HepG2 (cell line): ENCODE measurements at regions not wholly inside any gene's neighbourhood (a gene's known extent, or its start where the extent isn't known, plus 50 kb on each side); places are given as distances from the start of the nearest gene placed in this dataset.

Experiments
- ATAC-seq: fragments of 200-7000 bp; cut with Tn5 transposase; 3 replicates; pipeline ENCODE4 v1.9.1; 2020; ENCODE audit warnings: mild to moderate bottlenecking, moderate library complexity
- BruUV-seq: library from RNA; stranded (reverse); fragments of 400-500 nt; replicated peaks from 2 replicates; lab custom pipeline; 2021; lab: Mats Ljungman, UMichigan
- CTCF ChIA-PET: fragments of 300-600 bp; formaldehyde crosslinking; extraction: SDS; loops from one replicate; lab custom pipeline; 2021; ENCODE audit warnings: low total read pairs, inconsistent platforms, low intra/inter-chr PET ratio; lab: Yijun Ruan, JAX
- POLR2A ChIA-PET: fragments of 350-600 bp; sonication (Branson Sonifier 250); formaldehyde crosslinking; loops from one replicate; lab custom pipeline; 2020; ENCODE audit warnings: antibody characterized with exemption, inconsistent platforms; lab: Yijun Ruan, JAX
- DNase-seq: peaks from one replicate; pipeline ENCODE4 v3.0.0-alpha.2; 2015; ENCODE audit warnings: low spot score
- FAIRE-seq: peaks from 3 replicates; lab custom pipeline; 2011; peaks lifted over from hg19 to GRCh38; lab: Jason Lieb, UNC
- H2AFZ ChIP-seq: one replicate; pipeline ENCODE4 v1.6.1; 2011; ENCODE audit warnings: low read length, inconsistent platforms
- H3K27ac ChIP-seq: fragments of 300-600 bp; 3 replicates; pipeline ENCODE4 v1.8.0; 2011; ENCODE audit warnings: mixed run types, mild to moderate bottlenecking, mixed read lengths, low read length, inconsistent platforms; ENCODE audit not compliant: insufficient read depth; ENCODE audit errors: extremely low read length
- H3K27me3 ChIP-seq, 2 experiments: fragments of 200-600 bp in 1 of 2; 2 replicates in 1 of 2; 3 replicates in 1 of 2; pipeline versions ENCODE4 v1.6.0 to v1.8.0; 2011; ENCODE audit warnings: low read length in 2 of 2, mild to moderate bottlenecking in 2 of 2, moderate library complexity in 2 of 2, inconsistent platforms in 1 of 2; ENCODE audit not compliant: insufficient read depth in 2 of 2, control insufficient read depth in 1 of 2
- H3K36me3 ChIP-seq, 2 experiments: fragments of 200-600 bp in 1 of 2; replicated peaks in 1 of 2; 2 replicates in 1 of 2; 3 replicates in 1 of 2; pipeline versions ENCODE4 v1.5.1 to v1.8.0; 2011; ENCODE audit warnings: low read length in 2 of 2, inconsistent platforms in 1 of 2; ENCODE audit not compliant: insufficient read depth in 2 of 2, control insufficient read depth in 1 of 2
- H3K4me1 ChIP-seq: 2 replicates; pipeline ENCODE4 v1.5.1; 2012; ENCODE audit warnings: low read length, inconsistent platforms; ENCODE audit not compliant: insufficient read depth
- H3K4me2 ChIP-seq: 2 replicates; pipeline ENCODE4 v1.6.0; 2011; ENCODE audit warnings: low read depth, low read length, inconsistent platforms
- H3K4me3 ChIP-seq, 3 experiments: fragments of 200-600 bp in 1 of 3; sonication (generic), shearing (Covaris generic) in 1 of 3; replicated peaks in 1 of 3; 2 replicates each; pipeline ENCODE4 v1.5.1; 2011 to 2016; ENCODE audit warnings: low read length in 3 of 3, inconsistent platforms in 2 of 3, low read depth in 2 of 3, mild to moderate bottlenecking in 2 of 3, control low read depth in 1 of 3, mixed read lengths in 1 of 3; ENCODE audit not compliant: insufficient read depth in 1 of 3
- H3K79me2 ChIP-seq: one replicate; pipeline ENCODE4 v1.6.1; 2011; ENCODE audit warnings: low read length, inconsistent platforms; ENCODE audit not compliant: insufficient read depth
- H3K9ac ChIP-seq: 2 replicates; pipeline ENCODE4 v1.6.0; 2011; ENCODE audit warnings: mild to moderate bottlenecking, low read depth, low read length, inconsistent platforms; ENCODE audit not compliant: insufficient read depth
- H3K9me3 ChIP-seq: 2 replicates; pipeline ENCODE4 v1.5.1; 2012; ENCODE audit warnings: mild to moderate bottlenecking, low read length
- H4K20me1 ChIP-seq: 2 replicates; pipeline ENCODE4 v1.6.0; 2011; ENCODE audit warnings: inconsistent platforms, mild to moderate bottlenecking, low read length, moderate library complexity; ENCODE audit not compliant: insufficient read depth
- ATF7 ChIP-seq, 2 experiments: fragments of 450-650 bp in 1 of 2; sonication (generic) in 1 of 2; formaldehyde crosslinking in 1 of 2; IDR thresholded peaks; 2 replicates each; pipeline versions ENCODE4 v1.4.0 to v1.6.1; 2016 to 2020; ENCODE audit warnings: antibody characterized with exemption in 1 of 2, mild to moderate bottlenecking in 1 of 2, missing genetic modification reagents in 1 of 2
- DR1 ChIP-seq: sonication (generic); formaldehyde crosslinking; IDR thresholded peaks from 2 replicates; pipeline ENCODE4 v1.8.0; 2021; ENCODE audit warnings: mild to moderate bottlenecking, missing genetic modification reagents, inconsistent platforms
- KDM2A ChIP-seq: sonication (generic); formaldehyde crosslinking; IDR thresholded peaks from 2 replicates; pipeline ENCODE4 v1.4.0; 2020; ENCODE audit warnings: low read depth, missing genetic modification reagents, borderline replicate concordance
- MBD4 ChIP-seq: IDR thresholded peaks from 2 replicates; pipeline ENCODE4 v1.6.1; 2012; ENCODE audit warnings: low read length, inconsistent platforms, borderline replicate concordance
- SNRNP70 ChIP-seq: fragments of 200-400 bp; formaldehyde crosslinking; IDR thresholded peaks from 2 replicates; pipeline ENCODE4 v1.6.1; 2017; ENCODE audit warnings: mild to moderate bottlenecking, low read depth, low read length, moderate library complexity
- ZFP90 ChIP-seq: sonication (generic); formaldehyde crosslinking; IDR thresholded peaks from 2 replicates; pipeline ENCODE4 v1.8.0; 2022; ENCODE audit warnings: missing genetic modification reagents, mild to moderate bottlenecking, inconsistent platforms, borderline replicate concordance
- ZNF776 ChIP-seq: sonication (generic); formaldehyde crosslinking; IDR thresholded peaks from 2 replicates; pipeline ENCODE4 v1.4.0; 2020; ENCODE audit warnings: mild to moderate bottlenecking, missing genetic modification reagents
- WGBS: methylation state at CpG from one replicate; pipeline ENCODE4 v1.1.6; 2017; ENCODE audit warnings: low lambda C conversion rate; 5-methylcytosine and 5-hydroxymethylcytosine counted together
- in situ Hi-C: cut with HindIII; loops from 2 replicates; pipeline ENCODE4 v1.10.0; 2017; ENCODE audit warnings: low pct_unique_long_range_greater_than_20kb; ENCODE audit not compliant: extremely low pct_ligation_motif_present
- intact Hi-C: fragments of 100-400 bp; cut with micrococcal nuclease; formaldehyde crosslinking; loops from one replicate; pipeline ENCODE4 v1.10.0; 2022; ENCODE audit not compliant: unreplicated experiment

DNA sequence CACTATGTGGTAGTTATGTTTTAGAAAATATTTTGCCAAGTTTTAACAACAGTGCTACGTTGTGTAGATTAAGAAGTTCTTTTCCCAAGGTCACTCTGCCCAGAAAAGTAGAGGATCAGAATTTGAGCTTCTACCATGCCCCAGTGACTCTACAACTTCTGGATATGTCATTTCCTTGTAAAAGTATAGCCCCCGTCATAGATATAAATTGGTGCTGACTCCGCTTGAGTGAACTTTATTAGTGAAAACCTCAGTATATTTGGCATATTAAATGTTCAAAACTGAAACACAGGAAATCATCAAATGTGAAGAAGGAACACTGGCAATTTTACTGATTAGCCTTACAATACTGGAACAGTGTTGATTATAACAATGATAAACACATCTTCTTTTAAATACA, 256.7 kb upstream of the UBE2E3 start:
- DNase-seq (no peak), ATAC-seq (no peak), FAIRE-seq (no peak)
- Histone ChIP-seq H3K27ac (no peak overlapping the region), H3K4me3 (no peak overlapping the region), H3K27me3 (no peaks in the 10 kb centered on the region), H4K20me1 (no peaks in the 10 kb centered on the region), H3K79me2 (no peaks in the 10 kb centered on the region), H3K9me3 (no peaks in the 10 kb centered on the region), H3K9ac (no peak overlapping the region), H3K4me2 (no peak overlapping the region), H3K4me1 (no peaks in the 10 kb centered on the region), H2AFZ (no peak overlapping the region), H3K36me3 (no peaks in the 10 kb centered on the region)
- ChIA-PET POLR2A (no interaction called here), CTCF (no interaction called here)
- intact Hi-C loops, result no loop called here
- TF ChIP-seq DR1 (CRISPR knock-in tag), result no peak
- TF ChIP-seq SNRNP70, result no peak
- no peak for TF ChIP-seq ZNF776 (CRISPR knock-in tag)
- 34% methylated on average over 3 of the region's 3 CpGs for WGBS
- in situ Hi-C loops, result no loop called here
- no TSS peak for BruUV-seq

DNA sequence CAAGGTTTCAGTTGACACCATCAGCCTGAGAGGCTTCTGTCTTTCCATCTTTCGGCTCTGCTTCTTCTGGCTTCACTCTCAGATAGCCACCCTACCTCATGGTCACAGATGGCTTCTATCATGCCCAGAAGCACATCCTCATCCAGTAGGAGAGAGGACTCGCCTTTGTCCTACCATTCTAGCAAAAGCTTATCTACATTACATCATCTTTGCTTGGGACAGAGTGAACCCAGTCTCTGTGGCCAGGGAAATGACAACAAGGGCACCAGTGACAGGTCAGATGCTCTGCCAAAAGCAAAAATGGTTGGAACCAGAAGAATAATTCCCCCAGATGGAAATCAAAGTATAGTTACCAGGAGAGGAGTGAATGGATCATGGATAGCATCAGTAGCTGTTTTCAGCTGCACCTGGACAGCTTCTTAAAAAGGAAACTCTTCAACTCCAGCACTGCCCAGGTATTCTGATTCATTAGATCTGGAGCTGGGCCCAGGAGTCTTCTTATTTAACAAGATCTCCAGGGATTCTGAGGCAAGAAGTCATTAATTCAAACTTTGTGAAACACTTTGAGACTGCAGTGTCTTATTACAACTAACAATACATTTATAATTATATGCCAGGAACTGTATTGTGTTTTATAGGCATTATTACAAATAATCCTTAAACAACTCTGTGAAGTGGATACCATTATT, 257.7 kb upstream of the UBE2E3 start:
- H3K27me3 ChIP-seq, result no peaks in the 10 kb centered on the region
- H3K36me3 ChIP-seq, result no peaks in the 10 kb centered on the region
- no peaks in the 10 kb centered on the region for H4K20me1 ChIP-seq
- no peaks in the 10 kb centered on the region for H3K9me3 ChIP-seq
- no peaks in the 10 kb centered on the region for H3K79me2 ChIP-seq
- in situ Hi-C loops, result no loop called here
- TF ChIP-seq ZFP90 (CRISPR knock-in tag), result no peak
- peak; percentile 39; the same call in 1 of the 2 replicates for TF ChIP-seq ATF7 (IDR thresholded peaks at IDR 0.05)
- no peak for TF ChIP-seq ATF7 (CRISPR knock-in tag; IDR thresholded peaks at IDR 0.05)
- no peak for TF ChIP-seq MBD4
- TF ChIP-seq KDM2A, result no peak
- ATAC-seq, result no peak
- H3K27ac ChIP-seq, result no peak overlapping the region
- DNase-seq, result no peak
- H2AFZ ChIP-seq, result no peak overlapping the region
- no peak overlapping the region for H3K9ac ChIP-seq
- no peak overlapping the region for H3K4me2 ChIP-seq
- intact Hi-C loops, result no loop called here
- no peak overlapping the region for H3K4me3 ChIP-seq
- no TSS peak for BruUV-seq
- CTCF ChIA-PET, result no interaction called here
- POLR2A ChIA-PET, result no interaction called here
- 0% methylated on average over 2 of the region's 2 CpGs for WGBS
- no peak for FAIRE-seq
- H3K4me1 ChIP-seq, result no peaks in the 10 kb centered on the region
